GM23338 (cell line): ENCODE measurements at regions not wholly inside any gene's neighbourhood (a gene's known extent, or its start where the extent isn't known, plus 50 kb on each side); places are given as distances from the start of the nearest gene placed in this dataset.

Experiments used
- ATAC-seq: fragments of 200-7000 bp; cut with Tn5 transposase; 3 replicates; pipeline ENCODE4 v1.9.1; 2020
- DNase-seq: peaks from one replicate; pipeline ENCODE4 v3.0.0-alpha.2; 2015; ENCODE audit warnings: low spot score
- H2AFZ ChIP-seq: fragments of 200-600 bp; sonication (generic); 2 replicates; pipeline ENCODE4 v1.8.0; 2016; ENCODE audit warnings: antibody characterized with exemption, mild to moderate bottlenecking, moderate library complexity
- H3F3A ChIP-seq: fragments of 200-600 bp; sonication (generic); replicated peaks from 2 replicates; pipeline ENCODE4 v1.8.0; 2017; ENCODE audit warnings: antibody characterized with exemption, mixed run types, low read depth
- H3K27ac ChIP-seq: fragments of 200-600 bp; sonication (generic); 2 replicates; pipeline ENCODE4 v1.6.1; 2016; ENCODE audit warnings: low read depth
- H3K27me3 ChIP-seq: fragments of 200-600 bp; sonication (generic); 2 replicates; pipeline ENCODE4 v1.8.0; 2016; ENCODE audit warnings: mild to moderate bottlenecking, mixed run types, moderate library complexity; ENCODE audit not compliant: insufficient read depth
- H3K36me3 ChIP-seq: fragments of 200-600 bp; sonication (generic); 2 replicates; pipeline ENCODE4 v1.8.0; 2016; ENCODE audit warnings: mild to moderate bottlenecking; ENCODE audit not compliant: insufficient read depth
- H3K4me1 ChIP-seq: fragments of 200-600 bp; sonication (generic); 2 replicates; pipeline ENCODE4 v1.8.0; 2016; ENCODE audit warnings: mild to moderate bottlenecking, moderate library complexity; ENCODE audit not compliant: insufficient read depth
- H3K4me2 ChIP-seq: fragments of 200-600 bp; sonication (generic); 2 replicates; pipeline ENCODE4 v1.7.1; 2017; ENCODE audit warnings: mixed run types
- H3K4me3 ChIP-seq: fragments of 200-600 bp; sonication (generic); 2 replicates; pipeline ENCODE4 v1.6.1; 2016; ENCODE audit warnings: mixed run types
- H3K79me2 ChIP-seq: fragments of 200-600 bp; sonication (generic); replicated peaks from 2 replicates; pipeline ENCODE4 v1.8.0; 2017; ENCODE audit warnings: mild to moderate bottlenecking; ENCODE audit not compliant: insufficient read depth
- H3K9me2 ChIP-seq: fragments of 200-600 bp; sonication (generic); 2 replicates; pipeline ENCODE4 v1.8.0; 2017; ENCODE audit not compliant: insufficient read depth
- H4K20me1 ChIP-seq: fragments of 200-600 bp; sonication (generic); replicated peaks from 2 replicates; pipeline ENCODE4 v1.8.0; 2017; ENCODE audit warnings: mild to moderate bottlenecking; ENCODE audit not compliant: insufficient read depth
- H3K27ac Mint-ChIP-seq: 2 replicates; pipeline ENCODE4 v1.8.0; 2020; ENCODE audit warnings: inconsistent platforms, mild to moderate bottlenecking, moderate library complexity, mixed read lengths
- H3K27me3 Mint-ChIP-seq: 3 replicates; pipeline ENCODE4 v1.8.0; 2022; ENCODE audit warnings: low read depth, mild to moderate bottlenecking, moderate library complexity, mixed read lengths, inconsistent platforms; ENCODE audit not compliant: insufficient read depth, poor library complexity
- H3K36me3 Mint-ChIP-seq: 3 replicates; pipeline ENCODE4 v1.8.0; 2021; ENCODE audit warnings: low read depth, mild to moderate bottlenecking, inconsistent platforms, moderate library complexity, mixed read lengths
- H3K4me1 Mint-ChIP-seq: 3 replicates; pipeline ENCODE4 v1.8.0; 2020; ENCODE audit warnings: mild to moderate bottlenecking, inconsistent platforms, mixed read lengths
- H3K4me3 Mint-ChIP-seq: 3 replicates; pipeline ENCODE4 v1.8.0; 2021; ENCODE audit warnings: moderate library complexity, mild to moderate bottlenecking, inconsistent platforms, mixed read lengths
- H3K9me3 Mint-ChIP-seq: 3 replicates; pipeline ENCODE4 v1.8.0; 2020; ENCODE audit warnings: moderate library complexity, mild to moderate bottlenecking, inconsistent platforms, mixed read lengths
- CREB1 ChIP-seq: fragments of 250-450 bp; sonication (Bioruptor Pico); IDR thresholded peaks from 2 replicates; pipeline ENCODE4 v1.5.0; 2020; ENCODE audit warnings: low read depth, mild to moderate bottlenecking, moderate library complexity
- CTCF ChIP-seq, 2 experiments: fragments of 200-600 bp in 1 of 2; sonication (generic) in 1 of 2; conservative IDR thresholded peaks; 2 replicates each; pipeline versions ENCODE4 v1.5.1 to v1.6.1; 2016 to 2017; ENCODE audit warnings: antibody characterized with exemption in 2 of 2, low read depth in 2 of 2, mild to moderate bottlenecking in 2 of 2, moderate library complexity in 1 of 2
- JUNB ChIP-seq: IDR thresholded peaks from one replicate; pipeline ENCODE4 v1.6.1; 2016; ENCODE audit warnings: antibody characterized with exemption; ENCODE audit not compliant: unreplicated experiment
- NANOG ChIP-seq: IDR thresholded peaks from 2 replicates; pipeline ENCODE4 v1.6.1; 2016; ENCODE audit warnings: antibody characterized with exemption, borderline replicate concordance
- ZNF462 ChIP-seq: fragments of 250-450 bp; sonication (Bioruptor Pico); IDR thresholded peaks from 2 replicates; pipeline ENCODE4 v1.5.0; 2020; ENCODE audit warnings: mild to moderate bottlenecking, moderate library complexity

GRCh38 chr10:123464430-123465323, 201.5 kb upstream of the GPR26 start (continued):
- TF ChIP-seq ZNF462 (no peak), JUNB (no peak), CREB1 (CRISPR knock-in tag) (no peak)

DNA sequence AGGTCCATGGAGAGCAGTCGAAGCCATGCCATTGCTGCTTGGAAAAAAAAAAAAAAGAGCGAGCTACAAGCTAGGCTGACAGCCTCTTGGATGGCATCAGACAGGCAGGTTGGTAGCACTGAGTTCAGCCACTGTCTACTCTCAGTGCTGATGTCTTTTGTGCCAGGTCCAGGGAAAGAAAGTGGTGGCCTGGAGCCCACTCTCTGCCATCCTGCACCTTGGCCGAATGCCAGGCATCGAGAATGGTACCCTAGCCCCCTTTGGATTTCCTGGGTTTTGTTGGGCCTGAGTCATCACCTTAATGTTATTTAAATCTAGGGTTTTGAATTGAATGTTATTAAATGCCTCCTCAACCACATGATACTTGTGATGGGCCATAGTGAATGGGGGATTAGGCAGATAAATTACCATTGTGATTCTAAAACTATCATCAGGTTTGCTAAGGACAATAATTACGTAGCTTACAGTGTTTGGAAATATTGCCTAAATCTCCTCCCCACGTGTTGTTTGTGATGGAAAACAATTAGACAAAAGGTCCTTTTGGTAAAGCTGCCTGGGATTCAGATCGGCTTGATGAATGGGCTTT, 195.7 kb upstream of the GPR26 start:
- H3K27me3 Mint-ChIP-seq, result peaks cover 15% of the 10 kb centered on the region
- H3K27me3 ChIP-seq, result no peaks in the 10 kb centered on the region
- DNase-seq, result no peak

More for the DNA sequence above, 195.7 kb upstream of the GPR26 start:
- Histone ChIP-seq H3K4me2 (0 out of 2 replicates have a peak overlapping the region, but pooled peaks have one; percentile 6), H4K20me1 (no peaks in the 10 kb centered on the region), H3K9me2 (peaks cover 7% of the 10 kb centered on the region), H3F3A (no peaks in the 10 kb centered on the region), H3K36me3 (no peaks in the 10 kb centered on the region), H3K79me2 (no peaks in the 10 kb centered on the region), H3K27ac (no peak overlapping the region), H2AFZ (no peak overlapping the region), H3K4me1 (peaks cover 5% of the 10 kb centered on the region), H3K4me3 (no peak overlapping the region)
- H3K9me3 Mint-ChIP-seq, result no peaks in the 10 kb centered on the region; the same call in 2 of the 3 replicates
- no peak overlapping the region for H3K27ac Mint-ChIP-seq
- H3K4me3 Mint-ChIP-seq, result no peak overlapping the region
- TF ChIP-seq NANOG (0 out of 2 replicates have a peak, but pooled peaks have one; percentile 6), CTCF (conservative IDR thresholded peaks at IDR 0.05; ENCODE audit: low read depth in 2 of 2) (no peak)
- H3K36me3 Mint-ChIP-seq, result no peaks in the 10 kb centered on the region
- peak; percentile 21; the same call in 1 of the 3 replicates for ATAC-seq
- H3K4me1 Mint-ChIP-seq, result peaks cover 18% of the 10 kb centered on the region
